ENCODE measurements at regions not wholly inside any gene's neighbourhood (a gene's known extent, or its start where the extent isn't known, plus 50 kb on each side); places are given as distances from the start of the nearest gene placed in this dataset.

DNA sequence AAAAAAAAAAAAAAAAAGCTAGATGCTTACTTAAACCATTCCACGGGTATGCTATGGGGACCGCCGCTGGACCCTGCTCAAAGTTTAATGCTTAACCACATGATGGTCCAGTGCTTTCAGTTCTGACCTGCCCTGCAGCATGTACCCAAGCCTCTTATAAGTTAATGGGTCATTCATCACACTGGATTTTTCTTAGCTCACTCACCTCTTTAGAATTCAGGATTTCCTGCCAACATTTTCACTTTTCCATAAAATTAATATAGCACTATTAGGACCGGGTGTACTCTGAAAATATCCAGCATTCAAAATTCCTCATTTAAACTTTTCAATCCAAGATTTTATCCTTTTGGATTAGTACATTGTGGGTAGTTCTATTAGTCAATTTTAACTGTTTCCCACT, 140.8 kb downstream of the ALDH8A1 start:
- H3K27ac ChIP-seq (ENCODE audit: insufficient read depth, low read depth, low read length) = no peak overlapping the region
- no peak overlapping the region for H2AFZ ChIP-seq (ENCODE audit: low read depth, low read length)
- H3K27me3 ChIP-seq (ENCODE audit: control insufficient read depth in 2 of 2, insufficient read depth in 2 of 2, low read length in 2 of 2) = no peaks in the 10 kb centered on the region
- no TSS peak for BruUV-seq (replicated peaks)
- H4K20me1 ChIP-seq (replicated peaks; ENCODE audit: control insufficient read depth, extremely low read depth, insufficient read depth, low read length) = no peaks in the 10 kb centered on the region
- no peaks in the 10 kb centered on the region for H3K9me3 ChIP-seq (replicated peaks; ENCODE audit: control insufficient read depth, insufficient read depth, low read length)
- no peak overlapping the region for H3K4me3 ChIP-seq (replicated peaks in 1 of 3; ENCODE audit: insufficient read depth in 1 of 3, low read depth in 1 of 3, low read length in 3 of 3)
- no peaks in the 10 kb centered on the region for H3K79me2 ChIP-seq (ENCODE audit: control insufficient read depth, insufficient read depth, low read length)
- no peaks in the 10 kb centered on the region for H3K4me1 ChIP-seq (ENCODE audit: control insufficient read depth, extremely low read depth, insufficient read depth, low read length)
- dilution Hi-C loops (cut with MboI; ENCODE audit: extremely low pct_ligation_motif_present, low sequenced_read_pairs) = no loop called here
- DNase-seq (ENCODE audit: low read depth, low spot score) (peak; percentile 16), FAIRE-seq (no peak)
- no peak overlapping the region for H3K9ac ChIP-seq (replicated peaks; ENCODE audit: extremely low read depth, insufficient read depth, low read length)
- H3K9me1 ChIP-seq (replicated peaks; ENCODE audit: control insufficient read depth, extremely low read depth, insufficient read depth, low read length) = no peaks in the 10 kb centered on the region
- H3K4me2 ChIP-seq (ENCODE audit: insufficient read depth, low read length) = no peak overlapping the region
- ChIA-PET CTCF (interaction anchor here (0.7 to 1.3 kb wide), 4 partner anchors 14 to 653 kb away, joined by 3 to 7 read pairs (median 3); no protein-coding TSS in a partner anchor), POLR2A (interaction anchor here (0.8 kb wide), 1 partner anchor 635 kb away, joined by 3 read pairs; no protein-coding TSS in a partner anchor)
- no peaks in the 10 kb centered on the region for H3K36me3 ChIP-seq (ENCODE audit: control insufficient read depth in 2 of 2, extremely low read depth in 1 of 2, insufficient read depth in 2 of 2, low read length in 2 of 2)
- TF ChIP-seq, protein P1, sequence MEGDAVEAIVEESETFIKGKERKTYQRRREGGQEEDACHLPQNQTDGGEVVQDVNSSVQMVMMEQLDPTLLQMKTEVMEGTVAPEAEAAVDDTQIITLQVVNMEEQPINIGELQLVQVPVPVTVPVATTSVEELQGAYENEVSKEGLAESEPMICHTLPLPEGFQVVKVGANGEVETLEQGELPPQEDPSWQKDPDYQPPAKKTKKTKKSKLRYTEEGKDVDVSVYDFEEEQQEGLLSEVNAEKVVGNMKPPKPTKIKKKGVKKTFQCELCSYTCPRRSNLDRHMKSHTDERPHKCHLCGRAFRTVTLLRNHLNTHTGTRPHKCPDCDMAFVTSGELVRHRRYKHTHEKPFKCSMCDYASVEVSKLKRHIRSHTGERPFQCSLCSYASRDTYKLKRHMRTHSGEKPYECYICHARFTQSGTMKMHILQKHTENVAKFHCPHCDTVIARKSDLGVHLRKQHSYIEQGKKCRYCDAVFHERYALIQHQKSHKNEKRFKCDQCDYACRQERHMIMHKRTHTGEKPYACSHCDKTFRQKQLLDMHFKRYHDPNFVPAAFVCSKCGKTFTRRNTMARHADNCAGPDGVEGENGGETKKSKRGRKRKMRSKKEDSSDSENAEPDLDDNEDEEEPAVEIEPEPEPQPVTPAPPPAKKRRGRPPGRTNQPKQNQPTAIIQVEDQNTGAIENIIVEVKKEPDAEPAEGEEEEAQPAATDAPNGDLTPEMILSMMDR (IDR thresholded peaks at IDR 0.05; ENCODE audit: extremely low read depth in 1 of 2, insufficient read depth in 1 of 2, low read depth in 1 of 2, low read length in 2 of 2) = no peak
- TF ChIP-seq POLR2A (IDR thresholded peaks at IDR 0.05; ENCODE audit: low read depth, low read length) = no peak
- no peak for TF ChIP-seq POLR2AphosphoS5 (IDR thresholded peaks at IDR 0.05; ENCODE audit: insufficient read depth, low read depth, low read length)
- TF ChIP-seq FOS (IDR thresholded peaks at IDR 0.05; ENCODE audit: borderline replicate concordance, insufficient read depth, low read length) = no peak
- TF ChIP-seq EZH2 (IDR thresholded peaks at IDR 0.05; ENCODE audit: borderline replicate concordance, low read depth, low read length, severe bottlenecking) = no peak
- no peak for TF ChIP-seq JUN (IDR thresholded peaks at IDR 0.05; ENCODE audit: borderline replicate concordance, insufficient read depth, insufficient read length, low read depth)
- no peak for TF ChIP-seq MYC (IDR thresholded peaks at IDR 0.05; ENCODE audit: low read depth, low read length)
- TF ChIP-seq, protein P2, sequence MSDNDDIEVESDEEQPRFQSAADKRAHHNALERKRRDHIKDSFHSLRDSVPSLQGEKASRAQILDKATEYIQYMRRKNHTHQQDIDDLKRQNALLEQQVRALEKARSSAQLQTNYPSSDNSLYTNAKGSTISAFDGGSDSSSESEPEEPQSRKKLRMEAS (IDR thresholded peaks at IDR 0.05; ENCODE audit: insufficient read depth, insufficient read length) = no peak
- TF ChIP-seq GATA2 (IDR thresholded peaks at IDR 0.05; ENCODE audit: insufficient read depth, insufficient read length, low read depth, low read length) = no peak
- intact Hi-C loops (cut with micrococcal nuclease) = no loop called here

Data from endothelial cell of umbilical vein (primary cell).